K562 (cell line): ENCODE measurements at regions not wholly inside any gene's neighbourhood (a gene's known extent, or its start where the extent isn't known, plus 50 kb on each side); places are given as distances from the start of the nearest gene placed in this dataset.

Experiments used
- ATAC-seq: fragments of 200-7000 bp; cut with Tn5 transposase; 3 replicates; pipeline ENCODE4 v1.9.1; 2020; ENCODE audit warnings: moderate library complexity
- BruUV-seq: library from RNA; stranded (reverse); fragments of 400-500 nt; replicated peaks from 2 replicates; lab custom pipeline; 2021; lab: Mats Ljungman, UMichigan
- CTCF ChIA-PET: fragments of 300-600 bp; formaldehyde crosslinking; extraction: SDS; loops from one replicate; lab custom pipeline; 2021; ENCODE audit warnings: low intra/inter-chr PET ratio; lab: Yijun Ruan, JAX
- POLR2A ChIA-PET: fragments of 300-600, 350-650 bp; sonication (Branson Sonifier 250); formaldehyde crosslinking; extraction: SDS; loops from one replicate; lab custom pipeline; 2021; ENCODE audit warnings: antibody characterized with exemption, inconsistent platforms; lab: Yijun Ruan, JAX
- DNase-seq, 4 experiments: peaks; one replicate each; pipeline versions ENCODE4 v3.0.0 to v3.0.0-alpha.2; 2011 to 2018; ENCODE audit warnings: low spot score in 3 of 4, mixed read lengths in 3 of 4; ENCODE audit errors: extremely low read depth in 1 of 4
- FAIRE-seq: peaks from 2 replicates; lab custom pipeline; 2011; peaks lifted over from hg19 to GRCh38; lab: Jason Lieb, UNC
- H2AFZ ChIP-seq: 2 replicates; pipeline ENCODE4 v1.6.0; 2011; ENCODE audit warnings: low read depth, low read length, control low read depth, inconsistent platforms
- H3K27ac ChIP-seq: fragments of 200-600 bp; 3 replicates; pipeline ENCODE4 v1.8.0; 2011; ENCODE audit warnings: low read depth, mild to moderate bottlenecking, control low read depth, inconsistent platforms, low read length, moderate library complexity, mixed read lengths; ENCODE audit errors: extremely low read depth
- H3K27me3 ChIP-seq, 2 experiments: fragments of 300-600 bp in 1 of 2; 2 replicates in 1 of 2; 3 replicates in 1 of 2; pipeline versions ENCODE4 v1.6.0 to v1.8.0; 2011; ENCODE audit warnings: inconsistent platforms in 2 of 2, low read length in 2 of 2, mild to moderate bottlenecking in 1 of 2, mixed read lengths in 1 of 2, moderate library complexity in 1 of 2; ENCODE audit not compliant: control insufficient read depth in 2 of 2, insufficient read depth in 2 of 2
- H3K36me3 ChIP-seq: fragments of 300-600 bp; 3 replicates; pipeline ENCODE4 v1.8.0; 2011; ENCODE audit warnings: mild to moderate bottlenecking, low read length, inconsistent platforms; ENCODE audit not compliant: control insufficient read depth, insufficient read depth
- H3K4me1 ChIP-seq, 2 experiments: fragments of 200-600 bp in 1 of 2; replicated peaks in 1 of 2; 2 replicates in 1 of 2; 3 replicates in 1 of 2; pipeline versions ENCODE4 v1.5.1 to v1.8.0; 2011; ENCODE audit warnings: inconsistent platforms in 2 of 2, low read length in 2 of 2, mild to moderate bottlenecking in 1 of 2, mixed read lengths in 1 of 2, moderate library complexity in 1 of 2; ENCODE audit not compliant: control insufficient read depth in 2 of 2, insufficient read depth in 2 of 2
- H3K4me2 ChIP-seq: 2 replicates; pipeline ENCODE4 v1.6.1; 2011; ENCODE audit warnings: low read length, control low read depth, inconsistent platforms, mixed read lengths; ENCODE audit not compliant: insufficient read depth
- H3K4me3 ChIP-seq: fragments of 200-600 bp; sonication (generic), shearing (Covaris generic); 2 replicates; pipeline ENCODE4 v1.5.1; 2016; ENCODE audit warnings: control low read depth, inconsistent platforms
- H3K79me2 ChIP-seq: fragments of 200-600 bp; 3 replicates; pipeline ENCODE4 v1.8.0; 2011; ENCODE audit warnings: low read length, inconsistent platforms; ENCODE audit not compliant: control insufficient read depth, insufficient read depth
- H3K9ac ChIP-seq, 2 experiments: 2 replicates each; pipeline versions ENCODE4 v1.6.0 to v1.6.1; 2011; ENCODE audit warnings: low read depth in 2 of 2, low read length in 2 of 2, control low read depth in 1 of 2, inconsistent platforms in 1 of 2, mild to moderate bottlenecking in 1 of 2, mixed read lengths in 1 of 2; ENCODE audit not compliant: insufficient read depth in 1 of 2
- H3K9me1 ChIP-seq: one replicate; pipeline ENCODE4 v1.6.0; 2011; ENCODE audit warnings: inconsistent platforms, mild to moderate bottlenecking, low read length, moderate library complexity; ENCODE audit not compliant: control insufficient read depth, insufficient read depth
- H3K9me3 ChIP-seq: replicated peaks from 2 replicates; pipeline ENCODE4 v1.5.1; 2011; ENCODE audit warnings: low read depth, low read length, inconsistent platforms; ENCODE audit not compliant: control insufficient read depth, insufficient read depth
- H4K20me1 ChIP-seq: replicated peaks from 2 replicates; pipeline ENCODE4 v1.6.1; 2011; ENCODE audit warnings: low read length, inconsistent platforms, mixed read lengths; ENCODE audit not compliant: control insufficient read depth, insufficient read depth
- ARID3B ChIP-seq: fragments of 250-450 bp; sonication (Bioruptor Pico); IDR thresholded peaks from 2 replicates; pipeline ENCODE4 v1.4.0; 2020; ENCODE audit warnings: borderline replicate concordance
- BRD9 ChIP-seq: fragments of 450-650 bp; IDR thresholded peaks from 2 replicates; pipeline ENCODE4 v1.6.1; 2018; ENCODE audit warnings: low read depth; ENCODE audit not compliant: partially characterized antibody
- CHD4 ChIP-seq: fragments of 200-600 bp; sonication (generic); IDR thresholded peaks from 3 replicates; pipeline ENCODE4 v1.6.1; 2012; ENCODE audit warnings: low read depth, mild to moderate bottlenecking, mixed read lengths, low read length, inconsistent platforms; ENCODE audit not compliant: insufficient read depth, insufficient replicate concordance, poor library complexity, severe bottlenecking
- GATA2 ChIP-seq: sonication (generic); formaldehyde crosslinking; IDR thresholded peaks from 2 replicates; pipeline ENCODE4 v1.4.0; 2020; ENCODE audit warnings: mild to moderate bottlenecking, missing genetic modification reagents
- IRF1 ChIP-seq: sonication (generic); formaldehyde crosslinking; IDR thresholded peaks from 2 replicates; pipeline ENCODE4 v1.8.0; 2022; ENCODE audit warnings: missing genetic modification reagents, mild to moderate bottlenecking, borderline replicate concordance
- KAT2B ChIP-seq: IDR thresholded peaks from one replicate; pipeline ENCODE4 v1.6.1; 2012; ENCODE audit warnings: low read depth, mild to moderate bottlenecking, control low read depth, inconsistent platforms, low read length, moderate library complexity
- NBN ChIP-seq: fragments of 450-650 bp; IDR thresholded peaks from 2 replicates; pipeline ENCODE4 v1.6.1; 2016; ENCODE audit warnings: low read depth, mild to moderate bottlenecking
- NCOA2 ChIP-seq, 2 experiments: fragments of 450-650 bp; IDR thresholded peaks; 2 replicates each; pipeline ENCODE4 v1.6.1; 2018; ENCODE audit warnings: mild to moderate bottlenecking in 2 of 2, moderate library complexity in 1 of 2; ENCODE audit not compliant: partially characterized antibody in 2 of 2
- PHF8 ChIP-seq: fragments of 200-600 bp; sonication (generic); IDR thresholded peaks from 2 replicates; pipeline ENCODE4 v1.6.1; 2012; ENCODE audit warnings: mixed run types, mild to moderate bottlenecking, inconsistent platforms, low read length, moderate library complexity, borderline replicate concordance
- POLR2AphosphoS5 ChIP-seq: IDR thresholded peaks from 2 replicates; pipeline ENCODE4 v1.6.1; 2011; ENCODE audit warnings: mild to moderate bottlenecking, low read depth, low read length, moderate library complexity; ENCODE audit not compliant: control insufficient read depth, insufficient read depth
- RREB1 ChIP-seq: fragments of 250-450 bp; sonication (Bioruptor Pico); IDR thresholded peaks from 2 replicates; pipeline ENCODE4 v1.4.0; 2020
- TSC22D4 ChIP-seq: fragments of 450-650 bp; IDR thresholded peaks from 2 replicates; pipeline ENCODE4 v1.6.1; 2016; ENCODE audit warnings: missing genetic modification characterization, missing biosample characterization, control low read depth
- ZKSCAN8 ChIP-seq: fragments of 200-800 bp; sonication (Bioruptor generic); IDR thresholded peaks from 2 replicates; pipeline ENCODE4 v1.6.1; 2016; ENCODE audit warnings: missing genetic modification characterization, missing compliant biosample characterization
- ZNF707 ChIP-seq: fragments of 250-450 bp; sonication (Bioruptor Pico); conservative IDR thresholded peaks from 2 replicates; pipeline ENCODE4 v1.8.0; 2022; ENCODE audit warnings: inconsistent platforms, mild to moderate bottlenecking, moderate library complexity
- WGBS: fragments of 100-300 bp; shearing (Covaris generic); methylation state at CpG from one replicate; pipeline ENCODE4 v1.1.6; 2016; ENCODE audit warnings: low coverage, mixed read lengths; ENCODE audit not compliant: insufficient coverage; ENCODE audit errors: missing lambda C conversion rate; 5-methylcytosine and 5-hydroxymethylcytosine counted together
- in situ Hi-C: fragments of 300-500 bp; cut with MboI; formaldehyde crosslinking; loops from 4 replicates; pipeline ENCODE4 v1.15.0; 2018; ENCODE audit warnings: inconsistent platforms, mixed read lengths
- intact Hi-C: fragments of 100-400 bp; cut with micrococcal nuclease; formaldehyde crosslinking; loops from 2 replicates; pipeline ENCODE4 v1.14.2; 2022

- no TSS peak for BruUV-seq
- no peaks in the 10 kb centered on the region for H3K9me1 ChIP-seq
- TF ChIP-seq IRF1 (CRISPR knock-in tag) = no peak
- TF ChIP-seq POLR2AphosphoS5 = no peak
- no peak for TF ChIP-seq CHD4
- no peak for TF ChIP-seq BRD9
- no peak for TF ChIP-seq PHF8
- no peak for TF ChIP-seq NCOA2 (IDR thresholded peaks at IDR 0.05; ENCODE audit: partially characterized antibody in 2 of 2)
- TF ChIP-seq TSC22D4 = no peak
- TF ChIP-seq ARID3B (CRISPR knock-in tag) = no peak
- no peak for TF ChIP-seq NBN
- no peak for TF ChIP-seq GATA2 (CRISPR knock-in tag)
- no peak for TF ChIP-seq KAT2B
- no peak for TF ChIP-seq ZKSCAN8 (CRISPR knock-in tag)
- TF ChIP-seq ZNF707 (CRISPR knock-in tag) = no peak
- TF ChIP-seq RREB1 (CRISPR knock-in tag) = no peak
These were observed 575.3 kb upstream of the MEF2C start for GRCh38 chr5:89458332-89458656.

More at GRCh38 chr5:89458332-89458656, 575.3 kb upstream of the MEF2C start:
- no peaks in the 10 kb centered on the region for H3K9me3 ChIP-seq
- H3K27ac ChIP-seq = no peak overlapping the region
- no peak overlapping the region for H3K4me3 ChIP-seq
- peaks cover 0 to 6% of the 10 kb centered on the region in 2 experiments; a peak in 1 of 5 replicates for H3K4me1 ChIP-seq
- intact Hi-C loops (no loop called here), in situ Hi-C loops (no loop called here)
- H2AFZ ChIP-seq = no peak overlapping the region
- ChIA-PET CTCF (no interaction called here), POLR2A (interaction anchor here (1.0 kb wide), 1 partner anchor 9 kb away, joined by 3 read pairs; no protein-coding TSS in a partner anchor)
- FAIRE-seq (no peak), ATAC-seq (no peak), DNase-seq (no peak)
- H4K20me1 ChIP-seq = no peaks in the 10 kb centered on the region
- H3K9ac ChIP-seq = no peak overlapping the region
- no peaks in the 10 kb centered on the region for H3K27me3 ChIP-seq
- H3K79me2 ChIP-seq = no peaks in the 10 kb centered on the region
- no peaks in the 10 kb centered on the region for H3K36me3 ChIP-seq
- H3K4me2 ChIP-seq = no peak overlapping the region
- 14% methylated on average over 1 of the region's 1 CpG for WGBS
